ENCODE measurements at regions not wholly inside any gene's neighbourhood (a gene's known extent, or its start where the extent isn't known, plus 50 kb on each side); places are given as distances from the start of the nearest gene placed in this dataset.

DNA sequence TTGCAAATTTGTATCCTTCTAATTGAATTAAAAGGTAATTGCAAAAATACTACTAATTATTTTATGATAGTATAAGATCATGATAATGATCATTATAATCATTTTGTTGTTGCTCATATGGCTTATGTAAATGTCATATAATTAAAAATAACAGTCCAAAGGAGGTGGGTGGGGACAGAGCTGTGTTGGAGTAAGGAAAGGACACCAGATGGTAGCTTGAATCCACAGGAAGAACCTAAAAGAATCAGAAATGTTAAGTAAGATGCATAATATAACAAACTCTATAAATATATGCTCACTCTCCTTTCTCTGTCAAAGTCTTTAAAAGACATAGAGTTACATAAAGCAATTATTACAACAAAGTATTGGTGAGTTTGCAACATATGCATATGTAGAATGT lies 650.7 kb upstream of the HS6ST1 start:
- DNase-seq (ENCODE audit: low read depth in 2 of 3, low spot score in 2 of 3) = no peak

DNA sequence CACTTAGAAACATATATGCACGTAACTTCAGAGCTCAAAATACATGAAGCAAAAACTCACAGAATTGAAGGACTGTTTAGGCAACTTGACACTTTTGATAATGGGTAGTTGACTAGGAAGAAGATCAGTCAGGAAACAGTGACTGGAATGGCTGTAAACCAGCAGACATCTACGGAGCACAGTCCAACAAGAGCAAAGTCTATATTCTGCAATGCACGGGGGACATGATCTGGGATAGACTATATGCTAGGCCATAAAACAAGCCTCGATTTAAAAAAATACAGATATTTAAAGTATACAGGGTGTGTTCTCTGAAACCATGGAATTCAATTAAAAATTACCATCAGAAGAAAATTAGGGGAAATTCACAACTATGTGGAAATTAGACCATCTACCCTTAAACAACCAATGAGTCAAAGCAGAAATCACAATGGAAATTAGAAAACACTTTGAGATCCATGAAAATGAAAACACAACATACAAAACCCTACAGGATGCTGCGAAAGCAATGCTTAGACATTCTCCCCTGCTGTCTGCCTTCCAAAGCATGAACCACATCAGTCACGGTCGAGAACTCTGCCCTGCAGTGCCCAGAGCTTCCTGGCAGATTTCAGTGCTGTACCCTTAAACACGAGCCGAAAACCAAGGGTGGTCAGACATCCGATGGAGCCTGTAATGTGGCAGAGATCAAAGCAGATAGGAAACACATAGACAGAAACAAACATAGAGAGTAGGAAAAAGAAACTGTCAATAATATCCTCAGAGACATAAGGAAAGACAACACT lies 651.9 kb upstream of the HS6ST1 start:
- no peak for DNase-seq (ENCODE audit: low read depth in 2 of 3, low spot score in 2 of 3)

DNA sequence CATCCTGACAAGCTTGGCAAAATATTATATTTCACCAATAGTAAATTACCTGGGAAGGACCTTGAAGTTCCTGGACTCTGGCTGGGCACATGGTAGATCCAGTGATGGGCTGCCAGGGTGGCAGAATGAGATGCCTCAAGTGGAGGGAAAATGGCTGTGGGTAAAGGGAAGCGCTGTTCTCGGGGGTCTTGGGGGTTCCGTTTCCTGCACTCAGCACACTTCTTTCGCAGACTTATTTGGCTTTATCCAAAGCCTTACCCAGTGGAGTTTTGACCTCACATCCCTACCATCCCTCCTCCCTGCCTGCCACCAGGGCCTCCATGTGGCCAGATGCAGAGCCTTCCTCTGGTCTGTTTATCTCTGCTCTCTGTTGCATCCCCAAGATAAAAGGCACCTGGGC lies 654.9 kb upstream of the HS6ST1 start:
- DNase-seq (ENCODE audit: low read depth in 2 of 3, low spot score in 2 of 3) = no peak

DNA sequence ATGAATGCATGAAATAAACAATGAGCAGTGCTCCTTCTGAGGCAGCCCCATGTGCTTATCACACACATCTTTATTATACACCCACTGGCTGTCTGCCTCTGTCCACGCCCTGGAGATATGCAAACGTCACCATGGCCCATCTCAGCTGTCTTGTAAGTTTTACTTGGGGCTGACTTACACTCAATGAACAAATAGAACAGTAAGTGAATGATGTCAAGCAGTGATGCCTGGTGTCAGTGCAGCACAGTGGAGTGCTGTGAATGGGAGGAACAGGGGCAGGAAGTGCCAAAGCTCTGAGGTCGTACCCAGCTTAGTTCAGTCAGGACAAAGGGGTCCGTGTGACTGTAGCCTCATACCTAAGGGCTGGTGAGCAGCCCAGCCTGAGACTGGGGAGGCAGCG lies 659.5 kb upstream of the HS6ST1 start:
- DNase-seq (ENCODE audit: low read depth in 2 of 3, low spot score in 2 of 3) = no peak

DNA sequence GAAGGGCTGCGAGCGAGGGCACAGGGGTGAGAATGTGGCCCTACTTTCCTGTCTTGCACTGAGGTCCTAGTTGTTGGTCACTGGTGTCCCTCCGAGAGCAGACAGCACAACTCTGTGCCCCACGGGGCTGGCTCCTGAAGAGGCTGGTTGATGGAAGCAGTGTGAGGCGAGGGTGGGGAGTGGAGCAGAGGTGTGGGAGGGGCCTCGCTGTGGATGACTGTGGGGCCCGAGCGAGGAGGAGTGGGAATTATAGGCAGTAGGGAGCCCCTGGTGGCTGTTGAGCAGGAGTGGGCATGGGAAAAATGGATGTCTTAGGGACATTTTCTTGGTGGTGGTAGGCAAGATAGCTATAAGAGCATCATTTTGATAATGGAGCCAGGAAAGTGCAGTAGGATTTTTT lies 660.5 kb upstream of the HS6ST1 start:
- no peak for DNase-seq (ENCODE audit: low read depth in 2 of 3, low spot score in 2 of 3)

DNA sequence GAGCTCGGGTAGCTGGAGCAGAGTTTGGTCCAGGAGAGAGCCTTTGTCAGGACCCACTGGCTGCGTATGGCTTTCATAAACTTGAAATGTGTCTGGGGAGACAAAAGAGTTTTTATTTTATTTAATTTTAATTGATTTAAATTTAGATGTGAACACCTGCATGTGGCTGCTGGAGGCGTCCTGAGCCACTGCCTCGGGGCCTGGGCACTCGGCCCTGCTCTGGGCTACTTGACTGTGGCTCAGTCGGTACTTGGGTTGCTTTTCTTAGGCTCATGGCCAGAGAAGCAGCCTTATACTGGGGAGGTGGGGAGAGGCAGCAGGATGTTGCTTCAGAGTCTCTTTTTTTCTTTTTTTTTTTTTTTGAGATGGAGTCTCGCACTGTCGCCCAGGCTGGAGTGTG lies 661.8 kb upstream of the HS6ST1 start:
- DNase-seq (ENCODE audit: low read depth in 2 of 3, low spot score in 2 of 3) = no peak

DNA sequence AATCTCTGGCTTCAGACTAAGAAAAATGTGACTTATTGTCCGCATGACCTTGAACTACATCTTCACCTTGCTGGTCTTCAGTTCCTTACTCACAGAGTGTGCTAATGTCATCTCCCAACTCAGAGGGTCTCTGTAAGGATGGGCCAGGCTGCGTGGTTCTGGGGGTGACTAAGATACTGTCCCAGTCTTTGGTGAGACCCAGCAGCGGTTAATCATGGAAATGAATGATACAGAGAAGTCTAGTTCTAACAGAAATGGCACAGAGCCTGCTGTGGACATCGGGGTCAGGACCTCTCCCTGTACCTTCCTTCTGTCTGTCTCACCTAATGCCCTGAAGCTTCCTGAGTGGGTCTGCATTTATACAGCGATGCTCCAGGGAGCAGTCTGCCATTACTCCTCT lies 662.7 kb upstream of the HS6ST1 start:
- DNase-seq (ENCODE audit: low read depth in 2 of 3, low spot score in 2 of 3) = no peak

DNA sequence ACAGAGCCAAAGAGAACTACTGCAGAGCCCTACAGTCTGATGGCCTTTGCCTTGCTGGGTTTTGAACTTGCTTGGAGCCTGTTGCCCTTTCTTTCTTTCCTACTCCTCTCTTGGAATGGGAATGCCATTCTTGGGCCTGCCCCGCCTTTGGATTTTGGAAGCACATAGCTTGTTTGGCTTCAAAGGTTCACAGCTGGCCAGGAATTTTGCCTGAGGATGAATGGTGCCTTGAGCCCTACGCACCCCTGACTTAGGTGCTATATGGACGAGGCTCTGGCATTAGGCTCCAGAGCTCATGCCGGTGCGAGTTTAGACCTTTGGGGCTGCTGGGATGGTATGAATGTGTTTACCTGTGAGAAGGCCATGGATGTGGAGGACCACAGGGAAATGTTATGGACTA lies 663.3 kb upstream of the HS6ST1 start:
- no peak for DNase-seq (ENCODE audit: low read depth in 2 of 3, low spot score in 2 of 3)

DNA sequence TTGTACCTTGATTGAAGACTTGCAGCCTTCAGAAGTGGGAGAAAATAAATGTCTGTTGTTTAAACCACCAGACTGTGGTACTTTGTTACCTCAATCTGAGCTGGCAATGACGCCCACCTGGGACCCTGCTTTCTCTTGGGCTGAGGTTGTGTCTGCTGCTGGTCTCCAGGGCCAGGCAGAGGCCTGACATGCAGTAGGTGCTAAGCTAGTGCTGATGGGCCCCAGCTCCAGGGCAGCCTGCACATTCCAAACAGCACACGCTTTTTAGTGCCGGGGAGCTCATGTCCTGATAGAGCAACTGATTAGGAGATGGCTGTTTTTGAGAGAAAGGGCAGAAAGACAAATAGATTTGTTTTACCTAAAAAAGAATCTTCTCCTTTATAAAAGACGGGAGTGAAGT lies 664.0 kb upstream of the HS6ST1 start:
- no peak for DNase-seq (ENCODE audit: low read depth in 2 of 3, low spot score in 2 of 3)

DNA sequence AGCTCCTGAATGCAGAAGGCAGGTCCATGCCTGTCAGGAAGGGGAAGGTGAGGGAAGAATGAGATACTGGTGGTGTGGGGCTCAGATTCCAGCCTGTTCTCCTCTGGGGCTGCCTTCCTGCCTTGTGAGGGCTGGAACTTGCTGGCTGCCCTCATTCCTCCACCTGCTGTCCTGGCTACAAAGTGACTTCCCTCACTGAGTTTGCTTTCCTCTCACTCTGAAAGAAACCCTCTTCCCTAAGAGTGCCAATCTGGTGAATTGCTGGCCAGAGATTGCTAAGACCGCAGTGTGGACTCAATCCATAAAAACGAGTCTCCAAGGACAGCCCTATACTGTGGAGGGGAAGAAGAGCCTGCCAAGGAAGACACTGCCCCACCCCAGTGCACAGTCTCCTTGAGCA lies 664.4 kb upstream of the HS6ST1 start:
- no peak for DNase-seq (ENCODE audit: low read depth in 2 of 3, low spot score in 2 of 3)

DNA sequence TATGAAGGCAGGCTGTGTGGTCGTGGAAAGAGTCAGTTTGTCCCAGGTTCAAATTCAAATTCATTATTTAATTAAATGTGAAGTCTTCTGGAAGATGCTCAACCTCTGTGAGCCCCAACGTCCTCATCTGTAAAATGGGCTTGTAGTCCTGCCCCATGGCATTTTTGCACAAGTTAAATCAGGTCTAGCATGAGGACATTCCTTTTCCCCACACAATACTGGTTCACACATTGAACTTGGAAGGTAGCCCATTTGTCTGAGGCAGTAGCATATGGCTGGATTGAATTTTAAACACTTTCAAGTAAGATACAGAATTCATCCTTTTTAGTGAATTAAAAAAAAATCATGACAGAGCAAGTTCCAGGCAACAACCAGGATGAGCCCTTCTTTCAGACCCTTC lies 665.4 kb upstream of the HS6ST1 start:
- no peak for DNase-seq (ENCODE audit: low read depth in 2 of 3, low spot score in 2 of 3)

DNA sequence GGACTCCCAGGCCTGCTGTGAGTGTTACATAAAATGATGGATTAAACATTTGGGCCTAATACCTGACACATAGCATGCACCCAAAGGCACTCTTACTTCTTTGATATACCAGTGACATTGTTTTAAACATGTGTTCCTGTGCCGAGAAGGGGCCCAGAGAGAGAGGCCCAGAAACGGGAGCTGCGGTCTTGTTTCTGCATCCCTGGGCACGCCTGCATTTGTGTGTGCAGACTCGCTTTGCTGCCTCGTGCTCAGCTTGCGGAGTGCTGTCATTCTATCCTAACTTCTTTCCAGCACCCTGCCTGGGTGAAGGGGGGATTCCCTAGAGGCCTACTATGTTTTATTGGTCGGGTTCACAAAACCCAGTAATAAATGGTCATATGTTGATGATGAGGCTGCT lies 666.2 kb upstream of the HS6ST1 start:
- no peak for DNase-seq (ENCODE audit: low read depth in 2 of 3, low spot score in 2 of 3)

DNA sequence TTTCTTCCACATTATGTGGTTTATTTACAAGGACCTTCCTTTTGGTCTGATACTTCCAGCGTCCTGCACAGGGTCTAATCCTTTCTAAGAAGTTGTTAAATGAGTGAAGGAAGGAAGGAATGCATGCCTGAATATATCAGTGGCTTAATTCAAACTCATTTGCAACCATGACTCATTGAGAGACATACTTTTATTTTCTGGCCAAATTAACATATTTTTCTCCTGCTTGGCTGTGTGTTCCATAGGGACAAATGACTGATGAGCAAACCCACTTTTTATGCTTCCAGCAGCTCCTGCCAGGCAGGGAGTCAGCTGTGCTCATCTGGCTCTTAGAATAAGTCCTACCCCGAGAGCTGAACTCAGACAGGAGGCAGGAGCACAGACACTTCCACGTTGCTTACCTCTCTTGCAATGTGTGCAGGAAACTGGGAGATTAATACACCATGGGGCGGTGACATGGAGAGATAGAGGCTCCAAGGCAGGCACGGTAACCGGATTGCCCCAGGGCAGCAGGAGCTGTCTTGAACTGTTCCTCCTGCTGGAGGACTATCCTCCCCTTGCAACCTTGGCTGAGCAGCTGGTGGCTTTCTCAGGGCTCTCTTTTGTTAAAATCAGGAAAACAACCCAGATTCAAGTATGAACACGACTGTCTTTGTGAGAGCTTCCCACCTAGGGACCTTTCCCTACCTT lies 667.5 kb upstream of the HS6ST1 start:
- no peak for DNase-seq (ENCODE audit: low read depth in 2 of 3, low spot score in 2 of 3)

DNA sequence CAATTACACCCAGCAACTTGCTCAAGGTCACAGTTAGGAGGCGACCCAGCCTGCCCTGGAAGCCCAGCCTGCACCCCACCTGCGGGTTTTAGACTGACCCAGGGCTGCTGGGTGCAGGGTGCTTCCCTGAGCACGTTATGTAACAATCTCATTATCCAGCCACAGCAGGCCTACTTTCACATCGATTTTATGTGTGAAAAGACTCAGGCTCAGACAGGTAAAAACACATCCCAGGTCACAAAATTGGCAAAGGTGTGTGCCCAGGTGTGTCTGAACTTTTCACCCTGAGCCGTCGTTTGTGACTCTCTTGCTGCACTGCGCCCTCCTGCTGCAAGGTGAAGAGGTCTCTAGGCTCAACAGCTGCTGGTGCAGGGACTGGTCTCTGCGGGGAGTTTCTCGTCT lies 668.2 kb upstream of the HS6ST1 start:
- no peak for DNase-seq (ENCODE audit: low read depth in 2 of 3, low spot score in 2 of 3)

DNA sequence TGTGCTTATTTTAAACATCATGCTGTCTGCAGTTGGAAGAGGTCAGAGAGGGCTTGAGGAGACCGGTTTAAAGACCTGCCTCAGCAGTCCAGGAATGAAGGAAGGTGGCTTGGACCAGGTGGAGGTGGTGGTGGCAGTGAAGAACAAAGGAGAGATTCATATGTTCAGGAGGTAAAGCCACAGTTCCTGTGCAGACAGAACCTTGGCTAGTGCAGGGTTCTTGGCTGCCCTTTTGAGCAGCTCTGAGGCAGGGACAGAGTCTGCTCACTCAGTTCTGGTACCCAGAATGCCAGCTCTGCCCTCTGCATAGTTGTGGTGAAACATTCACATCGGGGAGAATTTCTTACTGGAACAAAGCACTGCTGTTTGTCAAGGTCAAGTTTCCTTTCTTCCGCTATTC lies 669.7 kb upstream of the HS6ST1 start:
- DNase-seq (ENCODE audit: low read depth in 2 of 3, low spot score in 2 of 3) = no peak

DNA sequence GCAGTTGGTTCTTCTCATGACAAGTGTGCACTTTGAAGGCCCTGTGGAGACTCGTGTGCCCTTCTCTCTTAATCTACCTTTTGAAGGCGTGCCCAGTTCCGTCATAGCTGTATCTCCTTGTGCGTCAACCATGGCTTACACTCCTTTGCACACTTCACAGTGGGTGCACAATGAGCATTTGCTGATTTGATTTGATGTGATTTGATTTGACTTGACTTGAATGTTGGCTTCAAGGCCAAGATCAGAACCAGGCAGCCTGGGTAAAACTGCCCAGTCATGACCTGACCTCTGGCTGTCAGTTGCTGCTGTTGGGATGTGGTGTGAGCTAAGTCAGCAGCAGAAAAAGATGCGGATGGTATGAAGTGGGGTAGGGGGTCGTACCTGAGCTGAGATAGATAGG lies 670.3 kb upstream of the HS6ST1 start:
- DNase-seq (ENCODE audit: low read depth in 2 of 3, low spot score in 2 of 3) = no peak

DNA sequence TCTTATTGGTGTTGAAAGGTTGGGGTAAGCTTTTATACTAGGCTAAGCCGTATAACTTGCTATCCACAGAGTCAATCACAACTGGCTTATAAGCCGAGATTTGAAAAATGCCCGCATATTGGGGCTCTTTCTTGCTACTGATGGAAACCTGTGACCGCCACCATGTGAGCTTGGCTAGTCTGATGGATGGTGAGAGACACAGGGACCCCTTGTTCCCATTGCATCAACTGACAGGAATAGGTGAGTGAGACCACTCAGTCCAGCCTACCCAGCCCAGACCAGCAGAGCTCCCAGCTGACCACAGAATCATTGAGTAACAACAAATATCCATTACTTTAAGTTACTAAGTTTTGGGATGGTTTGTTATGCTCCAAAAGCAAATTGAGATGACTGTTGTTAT lies 676.4 kb upstream of the HS6ST1 start:
- DNase-seq (ENCODE audit: low read depth in 2 of 3, low spot score in 2 of 3) = no peak

DNA sequence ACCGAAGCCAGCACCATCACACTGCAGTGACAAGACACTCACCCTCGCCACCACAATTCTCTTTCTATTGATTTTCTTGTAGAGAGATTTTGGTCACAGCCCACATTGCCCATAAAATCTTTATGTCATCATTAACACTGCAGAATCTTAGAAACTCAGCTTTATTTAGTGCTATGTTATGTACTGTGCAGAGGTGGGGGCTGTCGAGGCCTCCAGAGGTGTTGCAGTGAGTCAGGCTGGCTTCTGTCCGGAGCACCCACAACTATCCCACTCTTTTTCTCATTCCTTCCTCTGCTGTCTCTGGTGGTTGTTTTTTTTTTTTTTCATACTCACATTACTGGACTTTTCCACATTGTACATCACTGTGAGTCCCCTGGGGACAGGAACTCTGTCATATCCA lies 677.4 kb upstream of the HS6ST1 start:
- DNase-seq (ENCODE audit: low read depth in 2 of 3, low spot score in 2 of 3) = no peak

DNA sequence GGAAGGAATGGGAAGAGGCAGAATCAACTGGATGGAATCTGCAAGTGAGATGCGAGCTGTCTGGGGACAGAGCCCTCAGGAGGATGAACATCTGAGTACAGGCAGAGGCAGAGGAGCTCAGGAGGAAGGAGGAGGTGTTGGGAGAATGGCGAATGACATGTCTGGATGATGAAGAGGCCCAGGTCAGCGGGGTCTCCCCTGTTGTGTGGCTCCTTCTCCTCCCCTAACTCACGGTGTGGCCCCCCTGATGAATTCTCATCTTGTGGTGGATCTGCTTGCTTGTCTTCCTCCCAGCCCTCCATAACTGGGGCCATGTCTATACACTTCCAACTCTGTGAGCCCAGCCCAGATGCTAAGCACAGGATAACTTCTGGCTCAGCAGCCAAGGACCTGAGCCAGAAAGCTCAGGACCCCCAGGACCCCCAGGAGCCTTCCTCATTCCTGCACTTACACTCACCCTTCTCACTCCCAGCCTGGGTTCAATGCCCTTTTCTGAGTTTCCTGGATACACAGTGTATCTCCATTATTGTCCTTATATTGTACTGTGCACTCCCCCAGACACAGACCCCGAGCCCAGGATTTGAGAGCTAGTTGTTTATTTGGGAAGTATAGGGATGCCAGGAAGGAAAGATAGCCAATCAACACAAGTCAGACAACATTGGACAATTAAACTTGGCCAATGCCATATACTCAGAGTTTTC lies 678.6 kb upstream of the HS6ST1 start:
- DNase-seq (ENCODE audit: low read depth in 2 of 3, low spot score in 2 of 3) = no peak

DNA sequence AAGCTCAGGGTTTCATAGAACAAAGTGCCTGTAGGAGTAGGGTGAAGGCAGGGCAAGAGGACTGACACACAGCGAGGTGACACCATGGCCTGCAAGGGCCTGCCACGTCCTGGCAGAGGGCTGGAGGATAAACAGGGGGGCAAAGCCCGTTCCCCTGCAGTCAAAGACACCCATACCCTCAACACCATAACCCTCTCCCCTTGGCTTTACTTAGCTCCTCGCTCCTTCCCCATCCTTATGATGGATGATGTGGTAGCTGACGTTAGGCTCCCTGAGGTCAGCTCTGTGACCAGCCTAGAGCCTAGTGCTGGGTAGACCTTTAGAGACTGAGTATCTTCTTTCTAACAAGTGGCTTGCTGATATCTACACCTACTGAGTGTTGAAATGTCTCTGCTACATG lies 683.3 kb upstream of the HS6ST1 start:
- DNase-seq (ENCODE audit: low read depth in 2 of 3, low spot score in 2 of 3) = no peak

DNA sequence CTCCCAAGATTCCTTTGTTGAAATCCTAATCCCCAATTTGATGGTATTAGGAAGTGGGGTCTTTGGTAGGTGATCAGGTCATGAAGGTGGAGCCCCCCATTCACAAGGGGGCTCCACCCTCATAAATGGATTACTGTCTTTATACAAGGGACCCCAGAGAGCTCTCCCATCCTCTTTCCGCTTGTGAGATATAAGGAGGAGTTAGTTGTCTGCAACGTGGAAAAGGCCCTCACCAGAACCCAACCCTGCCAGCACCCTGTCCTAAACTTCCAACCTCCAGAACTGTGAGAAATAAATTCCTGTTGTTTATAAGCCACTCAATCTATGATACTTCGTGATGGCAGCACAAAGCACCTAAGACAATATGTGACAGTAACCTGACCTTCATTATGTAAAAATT lies 684.1 kb upstream of the HS6ST1 start:
- DNase-seq (ENCODE audit: low read depth in 2 of 3, low spot score in 2 of 3) = no peak

DNA sequence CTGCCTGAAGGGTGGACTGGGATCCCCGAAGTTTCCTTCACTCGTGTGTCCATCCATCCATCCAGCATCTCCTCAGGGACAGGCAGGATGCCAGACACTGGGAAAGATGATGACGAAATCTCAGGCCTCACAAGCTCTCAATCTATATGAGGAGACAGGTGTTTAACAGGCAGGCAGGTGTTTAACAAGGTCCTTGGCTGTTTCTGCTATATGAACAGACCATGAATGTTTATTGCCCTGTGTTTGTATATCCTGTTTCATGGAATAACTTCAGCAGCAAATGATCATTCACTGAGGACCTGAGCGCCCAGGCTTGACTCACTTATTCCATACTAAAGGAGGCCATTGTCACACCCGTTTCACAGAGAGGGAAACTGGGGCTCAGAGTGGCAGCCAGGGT lies 685.8 kb upstream of the HS6ST1 start:
- no peak for DNase-seq (ENCODE audit: low read depth in 2 of 3, low spot score in 2 of 3)

Data from hematopoietic multipotent progenitor cell (in vitro differentiated cells).